IMR-90 (cell line): ENCODE measurements at regions not wholly inside any gene's neighbourhood (a gene's known extent, or its start where the extent isn't known, plus 50 kb on each side); places are given as distances from the start of the nearest gene placed in this dataset.

Experiments used
- BHLHE40 ChIP-seq: fragments of 150-350 bp; IDR thresholded peaks from 2 replicates; pipeline ENCODE4 v1.6.1; 2016; ENCODE audit warnings: mild to moderate bottlenecking, low read depth, low read length
- CTCF ChIP-seq: conservative IDR thresholded peaks from 2 replicates; pipeline ENCODE4 v1.5.1; 2012; ENCODE audit warnings: mild to moderate bottlenecking, low read depth, low read length, improper control_type of control experiment
- RCOR1 ChIP-seq: IDR thresholded peaks from 2 replicates; pipeline ENCODE4 v1.6.1; 2012; ENCODE audit warnings: mild to moderate bottlenecking, low read length, improper control_type of control experiment; ENCODE audit not compliant: insufficient replicate concordance

GRCh38 chr17:418421-418751 is 65.8 kb upstream of the RPH3AL start:
- TF ChIP-seq RCOR1 (no peak), CTCF (no peak), BHLHE40 (no peak)
